BJ (cell line): ENCODE measurements at regions not wholly inside any gene's neighbourhood (a gene's known extent, or its start where the extent isn't known, plus 50 kb on each side); places are given as distances from the start of the nearest gene placed in this dataset.

Source experiments
- CTCF ChIA-PET: fragments of 350-600 bp; formaldehyde crosslinking; extraction: SDS; loops from one replicate; lab custom pipeline; 2021; ENCODE audit warnings: antibody characterized with exemption, inconsistent platforms; lab: Yijun Ruan, JAX
- POLR2A ChIA-PET: fragments of 300-600 bp; sonication (Branson Sonifier 250); formaldehyde crosslinking; extraction: SDS; loops from one replicate; lab custom pipeline; 2021; ENCODE audit warnings: antibody characterized with exemption; lab: Charles Lee
- DNase-seq: peaks from one replicate; pipeline ENCODE4 v3.0.0-alpha.2; 2011; ENCODE audit warnings: low read depth
- H3K27me3 ChIP-seq: 2 replicates; pipeline ENCODE4 v1.6.0; 2011; ENCODE audit warnings: low read length; ENCODE audit not compliant: control insufficient read depth, insufficient read depth
- H3K36me3 ChIP-seq: 2 replicates; pipeline ENCODE4 v1.5.1; 2011; ENCODE audit warnings: low read length; ENCODE audit not compliant: control insufficient read depth, insufficient read depth
- H3K4me3 ChIP-seq: 2 replicates; pipeline ENCODE4 v1.5.1; 2011; ENCODE audit warnings: low read depth, mild to moderate bottlenecking, control low read depth, low read length
- CTCF ChIP-seq: IDR thresholded peaks from 2 replicates; pipeline ENCODE4 v1.5.1; 2011; ENCODE audit warnings: low read depth, mild to moderate bottlenecking, control low read depth, inconsistent platforms, low read length, moderate library complexity; ENCODE audit not compliant: insufficient read depth

GRCh38 chr13:89609318-89609717 is 1738.2 kb upstream of the MIR17HG start:
- ChIA-PET CTCF (no interaction called here), POLR2A (no interaction called here)
- H3K36me3 ChIP-seq: no peaks in the 10 kb centered on the region
- no peak for TF ChIP-seq CTCF
- H3K27me3 ChIP-seq: no peaks in the 10 kb centered on the region
- DNase-seq: no peak
- H3K4me3 ChIP-seq: no peak overlapping the region

- Histone ChIP-seq H3K36me3 (no peaks in the 10 kb centered on the region), H3K27me3 (no peaks in the 10 kb centered on the region), H3K4me3 (no peak overlapping the region)
- no peak for TF ChIP-seq CTCF
- DNase-seq: no peak
- ChIA-PET POLR2A (no interaction called here), CTCF (no interaction called here)
Measured at GRCh38 chr13:89610331-89610730, 1737.2 kb upstream of the MIR17HG start.

- Histone ChIP-seq H3K36me3 (no peaks in the 10 kb centered on the region), H3K4me3 (no peak overlapping the region), H3K27me3 (no peaks in the 10 kb centered on the region)
- POLR2A ChIA-PET: no interaction called here
- CTCF ChIA-PET: no interaction called here
- no peak for DNase-seq
- no peak for TF ChIP-seq CTCF
Measured at GRCh38 chr13:89610881-89611280, 1736.6 kb upstream of the MIR17HG start.

GRCh38 chr13:89627996-89628395 is 1719.5 kb upstream of the MIR17HG start:
- TF ChIP-seq CTCF: no peak
- ChIA-PET POLR2A (no interaction called here), CTCF (no interaction called here)
- Histone ChIP-seq H3K4me3 (no peak overlapping the region), H3K27me3 (no peaks in the 10 kb centered on the region), H3K36me3 (no peaks in the 10 kb centered on the region)
- no peak for DNase-seq

- no peak for TF ChIP-seq CTCF
- ChIA-PET CTCF (no interaction called here), POLR2A (no interaction called here)
- no peak for DNase-seq
- H3K36me3 ChIP-seq: no peaks in the 10 kb centered on the region
- no peak overlapping the region for H3K4me3 ChIP-seq
- H3K27me3 ChIP-seq: no peaks in the 10 kb centered on the region
Measured at GRCh38 chr13:89628567-89628966, 1718.9 kb upstream of the MIR17HG start.
